IPS-18a (cell line): ENCODE measurements at regions not wholly inside any gene's neighbourhood (a gene's known extent, or its start where the extent isn't known, plus 50 kb on each side); places are given as distances from the start of the nearest gene placed in this dataset.

Experiments used
- H3K27ac ChIP-seq: one replicate; pipeline ENCODE4 v1.5.1; 2013; ENCODE audit warnings: low read length
- H3K27me3 ChIP-seq: one replicate; pipeline ENCODE4 v1.6.1; 2013; ENCODE audit warnings: mild to moderate bottlenecking, low read length; ENCODE audit not compliant: control insufficient read depth, insufficient read depth
- H3K36me3 ChIP-seq: one replicate; pipeline ENCODE4 v1.6.1; 2013; ENCODE audit warnings: low read depth, low read length; ENCODE audit not compliant: control insufficient read depth
- H3K4me1 ChIP-seq: one replicate; pipeline ENCODE4 v1.6.1; 2013; ENCODE audit warnings: low read depth, low read length; ENCODE audit not compliant: control insufficient read depth
- H3K4me3 ChIP-seq: one replicate; pipeline ENCODE4 v1.5.1; 2013; ENCODE audit warnings: low read length
- H3K9ac ChIP-seq: one replicate; pipeline ENCODE4 v1.6.1; 2013; ENCODE audit warnings: mild to moderate bottlenecking, low read length, moderate library complexity
- H3K9me3 ChIP-seq: one replicate; pipeline ENCODE4 v1.6.1; 2013; ENCODE audit warnings: low read depth, low read length; ENCODE audit not compliant: control insufficient read depth

GRCh38 chr10:43827853-43828252 is 179.2 kb upstream of the ZNF32 start:
- no peaks in the 10 kb centered on the region for H3K27me3 ChIP-seq
- H3K27ac ChIP-seq = no peak overlapping the region
- H3K4me1 ChIP-seq = no peaks in the 10 kb centered on the region
- no peaks in the 10 kb centered on the region for H3K9me3 ChIP-seq
- no peaks in the 10 kb centered on the region for H3K36me3 ChIP-seq
- no peak overlapping the region for H3K9ac ChIP-seq
- H3K4me3 ChIP-seq = no peak overlapping the region

DNA sequence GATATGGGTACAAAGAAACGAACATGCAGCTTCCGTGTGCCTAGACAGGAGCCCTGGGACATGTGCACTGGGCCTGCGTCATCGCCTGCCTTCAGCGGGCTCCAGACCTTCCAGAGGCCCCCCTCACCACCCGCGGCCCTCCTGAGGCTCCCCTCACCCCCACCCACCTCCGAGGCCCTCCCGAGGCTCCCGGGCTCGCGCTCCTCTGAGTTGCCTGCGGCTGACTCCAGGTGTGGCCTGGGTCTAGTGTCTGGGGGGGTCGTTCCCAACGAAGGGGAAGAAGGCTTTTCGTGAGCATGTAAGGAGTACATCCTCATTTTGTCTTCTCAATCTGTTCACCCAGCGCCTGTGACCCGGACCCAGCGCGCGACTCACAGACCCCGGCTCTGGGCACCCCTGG is 177.3 kb upstream of the ZNF32 start:
- Histone ChIP-seq H3K9me3 (no peaks in the 10 kb centered on the region), H3K4me1 (no peaks in the 10 kb centered on the region), H3K9ac (no peak overlapping the region), H3K27me3 (no peaks in the 10 kb centered on the region), H3K36me3 (no peaks in the 10 kb centered on the region), H3K4me3 (no peak overlapping the region), H3K27ac (no peak overlapping the region)

DNA sequence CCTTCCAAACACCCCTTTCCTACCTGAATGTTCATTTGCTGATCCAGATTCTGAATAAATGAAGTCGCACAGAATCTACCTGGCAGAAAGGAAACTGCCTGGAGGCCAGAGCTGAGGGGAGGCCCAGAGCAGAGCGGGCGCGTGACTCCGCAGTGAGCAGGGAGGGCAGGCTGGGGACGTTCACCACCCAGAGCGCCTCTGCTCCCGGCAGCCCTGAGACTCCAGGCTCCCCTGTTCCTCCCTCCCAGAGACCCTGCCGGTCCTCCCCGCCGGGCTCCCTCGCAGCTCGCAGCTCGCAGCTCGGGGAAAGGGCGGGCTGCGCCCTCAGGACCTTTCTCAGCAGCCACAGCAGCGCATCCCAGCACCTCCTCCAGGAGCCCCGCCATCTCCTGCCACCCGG is 176.7 kb upstream of the ZNF32 start:
- Histone ChIP-seq H3K27me3 (no peaks in the 10 kb centered on the region), H3K36me3 (no peaks in the 10 kb centered on the region), H3K4me3 (no peak overlapping the region), H3K9ac (no peak overlapping the region), H3K27ac (no peak overlapping the region), H3K9me3 (no peaks in the 10 kb centered on the region), H3K4me1 (no peaks in the 10 kb centered on the region)

DNA sequence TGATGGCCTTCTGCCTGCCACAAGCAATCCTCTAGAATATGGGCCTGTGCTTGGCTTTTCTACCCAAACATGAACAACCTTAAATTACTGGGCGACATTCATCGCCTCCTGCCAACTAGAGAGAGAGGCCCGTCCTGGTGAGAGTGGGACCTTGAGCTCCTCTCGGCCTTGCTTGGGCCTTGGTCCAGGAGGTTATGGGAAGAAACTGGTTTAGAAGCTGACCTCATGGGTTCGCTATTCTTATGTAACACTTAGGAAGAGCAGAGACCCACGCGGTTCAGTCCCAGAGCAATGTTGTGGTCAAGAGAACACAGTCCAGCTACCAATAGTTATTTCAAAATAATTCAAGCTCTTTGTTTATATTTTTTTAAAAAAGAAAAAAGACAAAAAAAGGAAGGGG is 176.3 kb upstream of the ZNF32 start:
- no peak overlapping the region for H3K9ac ChIP-seq
- H3K27me3 ChIP-seq = no peaks in the 10 kb centered on the region
- H3K9me3 ChIP-seq = no peaks in the 10 kb centered on the region
- no peaks in the 10 kb centered on the region for H3K4me1 ChIP-seq
- no peaks in the 10 kb centered on the region for H3K36me3 ChIP-seq
- no peak overlapping the region for H3K4me3 ChIP-seq
- H3K27ac ChIP-seq = no peak overlapping the region

DNA sequence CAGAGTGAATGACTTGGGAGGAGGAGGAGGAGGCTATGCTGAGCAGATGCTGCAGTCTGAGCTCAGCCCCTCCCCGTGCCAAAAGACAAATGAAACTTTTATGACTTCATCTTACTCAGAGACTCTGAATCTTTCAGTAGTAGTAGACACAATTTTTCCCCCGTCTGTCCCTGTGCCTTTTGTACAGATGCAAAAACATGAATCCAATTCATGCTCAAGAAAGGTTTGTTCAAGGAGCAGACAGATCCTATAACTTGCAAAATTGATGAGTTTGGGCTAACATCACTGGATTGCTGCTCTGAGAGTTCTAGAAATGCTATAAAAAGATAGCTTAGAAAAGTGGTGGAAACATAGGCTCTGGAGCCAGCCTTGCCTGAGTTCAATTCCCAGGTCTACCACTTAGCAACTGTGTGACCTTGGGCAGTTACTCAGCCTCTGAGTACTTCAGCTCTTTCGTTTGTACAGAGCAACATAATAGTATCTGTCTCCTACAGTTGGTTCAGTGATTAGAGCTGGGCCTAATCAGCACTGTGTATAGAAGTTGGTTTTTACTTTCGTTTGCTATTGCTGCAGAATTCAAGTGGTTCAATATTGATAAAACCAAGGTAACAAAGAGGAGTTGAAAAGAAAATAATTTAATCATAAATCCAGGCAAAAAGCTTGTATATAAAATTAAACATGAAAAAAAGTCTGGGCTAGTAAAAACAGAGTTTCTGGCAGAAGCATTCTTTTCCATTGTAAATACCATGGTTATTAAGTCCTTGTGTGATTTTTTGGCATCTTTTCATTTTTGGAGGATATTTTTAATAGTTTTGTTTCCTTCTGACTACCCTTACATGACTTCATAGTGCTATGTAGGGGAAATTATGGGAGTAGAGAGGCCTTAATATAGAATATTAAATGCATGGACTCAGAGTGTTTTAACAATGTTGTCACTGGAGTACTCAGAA is 174.2 kb upstream of the ZNF32 start:
- no peaks in the 10 kb centered on the region for H3K36me3 ChIP-seq
- H3K4me3 ChIP-seq = no peak overlapping the region
- H3K27ac ChIP-seq = no peak overlapping the region
- no peaks in the 10 kb centered on the region for H3K9me3 ChIP-seq
- no peak overlapping the region for H3K9ac ChIP-seq
- no peaks in the 10 kb centered on the region for H3K27me3 ChIP-seq
- H3K4me1 ChIP-seq = no peaks in the 10 kb centered on the region

DNA sequence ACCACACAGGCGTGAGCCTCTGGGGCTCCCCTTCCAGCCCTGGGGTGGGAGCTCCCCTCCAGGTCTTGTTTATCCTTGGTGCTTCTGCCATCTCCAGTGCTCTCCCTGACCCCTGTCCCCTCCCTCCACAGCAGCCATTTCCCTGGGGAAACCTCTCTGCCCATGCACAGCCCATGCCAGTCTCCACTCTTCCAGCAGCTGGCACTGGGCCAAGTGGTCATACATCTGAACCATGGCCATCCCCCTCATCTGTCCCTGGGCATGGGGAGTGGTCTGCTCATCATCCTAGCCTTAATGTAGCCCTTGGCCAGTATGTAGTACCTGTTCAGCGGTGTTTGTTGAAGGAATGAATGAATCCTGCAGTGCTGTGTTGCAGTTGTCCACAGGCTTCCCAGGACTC is 172.4 kb upstream of the ZNF32 start:
- H3K27me3 ChIP-seq = no peaks in the 10 kb centered on the region
- no peak overlapping the region for H3K9ac ChIP-seq
- no peaks in the 10 kb centered on the region for H3K4me1 ChIP-seq
- no peak overlapping the region for H3K4me3 ChIP-seq
- no peaks in the 10 kb centered on the region for H3K9me3 ChIP-seq
- H3K27ac ChIP-seq = no peak overlapping the region
- no peaks in the 10 kb centered on the region for H3K36me3 ChIP-seq

GRCh38 chr10:43820663-43821062 is 172.0 kb upstream of the ZNF32 start:
- Histone ChIP-seq H3K9ac (no peak overlapping the region), H3K4me3 (no peak overlapping the region), H3K27me3 (no peaks in the 10 kb centered on the region), H3K9me3 (no peaks in the 10 kb centered on the region), H3K4me1 (no peaks in the 10 kb centered on the region), H3K27ac (no peak overlapping the region), H3K36me3 (no peaks in the 10 kb centered on the region)

GRCh38 chr10:43819464-43820230 is 171.0 kb upstream of the ZNF32 start:
- H3K9me3 ChIP-seq = no peaks in the 10 kb centered on the region
- H3K4me1 ChIP-seq = no peaks in the 10 kb centered on the region
- H3K9ac ChIP-seq = no peak overlapping the region
- no peaks in the 10 kb centered on the region for H3K36me3 ChIP-seq
- no peak overlapping the region for H3K27ac ChIP-seq
- H3K4me3 ChIP-seq = no peak overlapping the region
- no peaks in the 10 kb centered on the region for H3K27me3 ChIP-seq

DNA sequence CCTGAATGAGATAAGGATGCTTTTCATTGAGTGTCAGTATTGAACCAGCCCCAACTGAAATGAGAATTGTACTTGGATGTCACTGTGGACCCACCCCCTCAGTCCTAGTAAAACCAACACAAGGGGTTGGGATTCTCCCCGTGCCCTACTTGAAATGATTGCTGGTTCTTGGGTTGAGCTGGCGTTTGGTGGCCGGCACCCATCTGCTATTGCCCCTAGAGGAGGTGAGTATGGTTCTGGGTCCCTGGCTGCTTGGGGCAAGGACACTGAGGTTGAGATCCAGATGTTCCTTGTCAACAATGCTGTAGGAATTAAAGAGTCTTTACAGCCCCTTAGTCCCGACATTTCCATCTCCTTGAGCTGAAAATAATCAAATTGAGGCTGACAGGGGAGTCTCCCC is 170.0 kb upstream of the ZNF32 start:
- no peaks in the 10 kb centered on the region for H3K9me3 ChIP-seq
- H3K27ac ChIP-seq = no peak overlapping the region
- H3K4me1 ChIP-seq = no peaks in the 10 kb centered on the region
- H3K4me3 ChIP-seq = no peak overlapping the region
- H3K9ac ChIP-seq = no peak overlapping the region
- H3K36me3 ChIP-seq = no peaks in the 10 kb centered on the region
- H3K27me3 ChIP-seq = no peaks in the 10 kb centered on the region

GRCh38 chr10:43817368-43817767 is 168.7 kb upstream of the ZNF32 start:
- Histone ChIP-seq H3K9ac (no peak overlapping the region), H3K36me3 (no peaks in the 10 kb centered on the region), H3K27ac (no peak overlapping the region), H3K9me3 (no peaks in the 10 kb centered on the region), H3K4me1 (no peaks in the 10 kb centered on the region), H3K4me3 (no peak overlapping the region), H3K27me3 (no peaks in the 10 kb centered on the region)

DNA sequence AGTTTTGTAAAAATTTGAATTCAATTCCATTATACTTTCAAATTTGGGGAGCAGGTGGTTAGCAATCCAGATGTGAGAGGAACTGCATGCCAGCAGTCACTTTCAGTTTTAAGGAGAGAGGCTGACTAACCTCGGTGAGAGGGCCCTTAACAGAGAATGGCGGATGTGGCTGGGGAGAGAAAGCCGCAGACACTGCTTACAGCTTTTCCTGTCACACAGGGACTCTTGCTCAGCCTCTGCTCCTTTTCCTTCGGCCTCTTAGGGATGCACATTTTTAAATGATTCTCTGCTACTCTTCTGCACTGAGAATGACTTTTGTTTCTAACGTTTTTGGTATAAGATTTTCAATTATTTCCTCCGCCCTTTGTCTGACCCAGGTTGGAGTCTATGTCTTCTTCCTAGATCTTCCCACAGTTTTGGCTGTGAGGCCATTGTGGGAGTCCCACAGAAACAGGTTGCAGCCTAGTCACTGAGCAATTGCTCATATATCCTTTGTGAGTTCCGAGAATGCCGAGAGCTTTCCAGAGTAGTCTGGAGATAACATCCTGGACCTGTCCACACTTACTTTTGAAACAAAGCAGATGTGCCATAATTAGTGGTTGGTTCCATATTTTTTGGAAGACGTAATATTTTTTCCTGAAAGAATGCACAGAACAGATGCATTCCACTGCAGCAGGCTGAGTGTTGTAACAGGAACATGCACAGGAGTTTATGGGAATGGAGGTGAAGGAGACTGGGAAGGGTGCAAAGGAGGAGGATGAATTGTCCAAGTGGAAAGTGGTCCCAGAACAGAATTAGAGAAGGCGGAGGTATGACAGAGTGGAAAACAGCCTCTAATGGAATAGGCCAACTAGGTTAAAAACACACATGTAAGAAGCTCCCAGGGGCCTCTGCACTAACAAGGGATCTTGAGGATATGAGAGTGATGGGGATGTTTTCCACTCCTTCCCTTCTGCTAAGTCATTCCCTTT is 168.0 kb upstream of the ZNF32 start:
- no peaks in the 10 kb centered on the region for H3K4me1 ChIP-seq
- no peak overlapping the region for H3K4me3 ChIP-seq
- H3K9me3 ChIP-seq = no peaks in the 10 kb centered on the region
- H3K27ac ChIP-seq = no peak overlapping the region
- H3K27me3 ChIP-seq = no peaks in the 10 kb centered on the region
- H3K9ac ChIP-seq = no peak overlapping the region
- H3K36me3 ChIP-seq = no peaks in the 10 kb centered on the region
